ENCODE measurements at regions not wholly inside any gene's neighbourhood (a gene's known extent, or its start where the extent isn't known, plus 50 kb on each side); places are given as distances from the start of the nearest gene placed in this dataset.

DNA sequence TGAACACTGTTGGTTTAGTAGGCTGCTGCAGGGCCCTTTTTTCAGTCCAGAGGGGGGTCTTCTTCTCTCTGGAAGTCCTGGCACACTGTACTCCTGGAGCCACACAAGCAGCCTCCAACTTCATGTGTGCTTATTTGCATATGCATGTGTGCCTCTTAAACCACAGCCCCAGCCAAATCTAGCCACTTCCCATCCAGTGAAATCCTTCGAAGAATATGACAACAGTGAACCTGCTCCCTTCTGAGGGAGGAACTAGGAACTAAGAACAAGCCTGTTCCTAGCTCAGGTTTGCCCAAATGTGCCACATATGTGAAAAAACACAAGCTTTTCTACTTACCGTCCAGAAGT, 348.5 kb downstream of the FOXO1 start:
- TF ChIP-seq CREB1 (CRISPR knock-in tag; IDR thresholded peaks at IDR 0.05) = no peak
- TF ChIP-seq, protein P1, sequence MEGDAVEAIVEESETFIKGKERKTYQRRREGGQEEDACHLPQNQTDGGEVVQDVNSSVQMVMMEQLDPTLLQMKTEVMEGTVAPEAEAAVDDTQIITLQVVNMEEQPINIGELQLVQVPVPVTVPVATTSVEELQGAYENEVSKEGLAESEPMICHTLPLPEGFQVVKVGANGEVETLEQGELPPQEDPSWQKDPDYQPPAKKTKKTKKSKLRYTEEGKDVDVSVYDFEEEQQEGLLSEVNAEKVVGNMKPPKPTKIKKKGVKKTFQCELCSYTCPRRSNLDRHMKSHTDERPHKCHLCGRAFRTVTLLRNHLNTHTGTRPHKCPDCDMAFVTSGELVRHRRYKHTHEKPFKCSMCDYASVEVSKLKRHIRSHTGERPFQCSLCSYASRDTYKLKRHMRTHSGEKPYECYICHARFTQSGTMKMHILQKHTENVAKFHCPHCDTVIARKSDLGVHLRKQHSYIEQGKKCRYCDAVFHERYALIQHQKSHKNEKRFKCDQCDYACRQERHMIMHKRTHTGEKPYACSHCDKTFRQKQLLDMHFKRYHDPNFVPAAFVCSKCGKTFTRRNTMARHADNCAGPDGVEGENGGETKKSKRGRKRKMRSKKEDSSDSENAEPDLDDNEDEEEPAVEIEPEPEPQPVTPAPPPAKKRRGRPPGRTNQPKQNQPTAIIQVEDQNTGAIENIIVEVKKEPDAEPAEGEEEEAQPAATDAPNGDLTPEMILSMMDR (IDR thresholded peaks at IDR 0.05) = no peak
- TF ChIP-seq ZNF138 (CRISPR knock-in tag; conservative IDR thresholded peaks at IDR 0.05) = no peak
- TF ChIP-seq JUN (CRISPR knock-in tag; IDR thresholded peaks at IDR 0.05) = no peak
- TF ChIP-seq TEAD1 (CRISPR knock-in tag; IDR thresholded peaks at IDR 0.05) = no peak
- TF ChIP-seq NR1H2 (CRISPR knock-in tag; IDR thresholded peaks at IDR 0.05) = no peak
- TF ChIP-seq, protein P2, sequence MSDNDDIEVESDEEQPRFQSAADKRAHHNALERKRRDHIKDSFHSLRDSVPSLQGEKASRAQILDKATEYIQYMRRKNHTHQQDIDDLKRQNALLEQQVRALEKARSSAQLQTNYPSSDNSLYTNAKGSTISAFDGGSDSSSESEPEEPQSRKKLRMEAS (CRISPR knock-in tag; IDR thresholded peaks at IDR 0.05) = no peak
- TF ChIP-seq, protein P3, sequence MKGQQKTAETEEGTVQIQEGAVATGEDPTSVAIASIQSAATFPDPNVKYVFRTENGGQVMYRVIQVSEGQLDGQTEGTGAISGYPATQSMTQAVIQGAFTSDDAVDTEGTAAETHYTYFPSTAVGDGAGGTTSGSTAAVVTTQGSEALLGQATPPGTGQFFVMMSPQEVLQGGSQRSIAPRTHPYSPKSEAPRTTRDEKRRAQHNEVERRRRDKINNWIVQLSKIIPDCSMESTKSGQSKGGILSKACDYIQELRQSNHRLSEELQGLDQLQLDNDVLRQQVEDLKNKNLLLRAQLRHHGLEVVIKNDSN (CRISPR knock-in tag; IDR thresholded peaks at IDR 0.05) = no peak
- no peak for TF ChIP-seq ZNF232 (CRISPR knock-in tag; IDR thresholded peaks at IDR 0.05)
- TF ChIP-seq, protein P4, sequence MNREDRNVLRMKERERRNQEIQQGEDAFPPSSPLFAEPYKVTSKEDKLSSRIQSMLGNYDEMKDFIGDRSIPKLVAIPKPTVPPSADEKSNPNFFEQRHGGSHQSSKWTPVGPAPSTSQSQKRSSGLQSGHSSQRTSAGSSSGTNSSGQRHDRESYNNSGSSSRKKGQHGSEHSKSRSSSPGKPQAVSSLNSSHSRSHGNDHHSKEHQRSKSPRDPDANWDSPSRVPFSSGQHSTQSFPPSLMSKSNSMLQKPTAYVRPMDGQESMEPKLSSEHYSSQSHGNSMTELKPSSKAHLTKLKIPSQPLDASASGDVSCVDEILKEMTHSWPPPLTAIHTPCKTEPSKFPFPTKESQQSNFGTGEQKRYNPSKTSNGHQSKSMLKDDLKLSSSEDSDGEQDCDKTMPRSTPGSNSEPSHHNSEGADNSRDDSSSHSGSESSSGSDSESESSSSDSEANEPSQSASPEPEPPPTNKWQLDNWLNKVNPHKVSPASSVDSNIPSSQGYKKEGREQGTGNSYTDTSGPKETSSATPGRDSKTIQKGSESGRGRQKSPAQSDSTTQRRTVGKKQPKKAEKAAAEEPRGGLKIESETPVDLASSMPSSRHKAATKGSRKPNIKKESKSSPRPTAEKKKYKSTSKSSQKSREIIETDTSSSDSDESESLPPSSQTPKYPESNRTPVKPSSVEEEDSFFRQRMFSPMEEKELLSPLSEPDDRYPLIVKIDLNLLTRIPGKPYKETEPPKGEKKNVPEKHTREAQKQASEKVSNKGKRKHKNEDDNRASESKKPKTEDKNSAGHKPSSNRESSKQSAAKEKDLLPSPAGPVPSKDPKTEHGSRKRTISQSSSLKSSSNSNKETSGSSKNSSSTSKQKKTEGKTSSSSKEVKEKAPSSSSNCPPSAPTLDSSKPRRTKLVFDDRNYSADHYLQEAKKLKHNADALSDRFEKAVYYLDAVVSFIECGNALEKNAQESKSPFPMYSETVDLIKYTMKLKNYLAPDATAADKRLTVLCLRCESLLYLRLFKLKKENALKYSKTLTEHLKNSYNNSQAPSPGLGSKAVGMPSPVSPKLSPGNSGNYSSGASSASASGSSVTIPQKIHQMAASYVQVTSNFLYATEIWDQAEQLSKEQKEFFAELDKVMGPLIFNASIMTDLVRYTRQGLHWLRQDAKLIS (CRISPR knock-in tag; IDR thresholded peaks at IDR 0.05; ENCODE audit: borderline replicate concordance) = no peak
